RWPE1 (cell line): ENCODE measurements at regions not wholly inside any gene's neighbourhood (a gene's known extent, or its start where the extent isn't known, plus 50 kb on each side); places are given as distances from the start of the nearest gene placed in this dataset.

Experiments used
- CTCF ChIA-PET: fragments of 350-600 bp; sonication (Branson Sonifier 250); formaldehyde crosslinking; extraction: SDS; loops from one replicate; lab custom pipeline; 2021; lab: Yijun Ruan, JAX
- POLR2A ChIA-PET: fragments of 400-600 bp; formaldehyde crosslinking; extraction: SDS; loops from one replicate; lab custom pipeline; 2020; ENCODE audit warnings: antibody characterized with exemption; ENCODE audit not compliant: low non-redundant PET; lab: Yijun Ruan, JAX
- DNase-seq: peaks from one replicate; pipeline ENCODE4 v3.0.0; 2012; ENCODE audit warnings: low spot score
- H3K27ac ChIP-seq: fragments of 450-650 bp; 2 replicates; pipeline ENCODE4 v1.5.1; 2017
- CTCF ChIP-seq: fragments of 450-650 bp; conservative IDR thresholded peaks from 2 replicates; pipeline ENCODE4 v1.5.1; 2017; ENCODE audit warnings: low read depth, mild to moderate bottlenecking

- no peak for TF ChIP-seq CTCF
- DNase-seq, result no peak
- ChIA-PET POLR2A (no interaction called here), CTCF (no interaction called here)
- H3K27ac ChIP-seq, result no peak overlapping the region
Observed at GRCh38 chr7:108802650-108803049, 233.0 kb downstream of the DNAJB9 start.

GRCh38 chr7:108805808-108806397 lies 236.2 kb downstream of the DNAJB9 start:
- no peak overlapping the region for H3K27ac ChIP-seq
- ChIA-PET CTCF (interaction anchor here (0.7 kb wide), 2 partner anchors 11 to 241 kb away, joined by 3 read pairs; no protein-coding TSS in a partner anchor), POLR2A (no interaction called here)
- DNase-seq, result peak; percentile 11
- no peak; the same call in 1 of the 2 replicates for TF ChIP-seq CTCF

- DNase-seq, result no peak
- no peak for TF ChIP-seq CTCF
- CTCF ChIA-PET, result no interaction called here
- POLR2A ChIA-PET, result no interaction called here
- H3K27ac ChIP-seq, result no peak overlapping the region
Observed at GRCh38 chr7:108808549-108809266, 239.0 kb downstream of the DNAJB9 start.

- ChIA-PET CTCF (no interaction called here), POLR2A (no interaction called here)
- H3K27ac ChIP-seq, result no peak overlapping the region
- no peak for TF ChIP-seq CTCF
- no peak for DNase-seq
Observed at GRCh38 chr7:108809356-108809755, 239.7 kb downstream of the DNAJB9 start.

- TF ChIP-seq CTCF, result no peak
- no peak for DNase-seq
- CTCF ChIA-PET, result interaction anchor here (0.6 kb wide), 1 partner anchor 12 kb away, joined by 5 read pairs; no protein-coding TSS in a partner anchor
- POLR2A ChIA-PET, result no interaction called here
- no peak overlapping the region for H3K27ac ChIP-seq
Observed at GRCh38 chr7:108810756-108811385, 241.2 kb downstream of the DNAJB9 start.

- ChIA-PET CTCF (no interaction called here), POLR2A (no interaction called here)
Observed at GRCh38 chr7:108813251-108814014, 243.8 kb downstream of the DNAJB9 start.

More at GRCh38 chr7:108813251-108814014, 243.8 kb downstream of the DNAJB9 start:
- no peak for DNase-seq
- no peak overlapping the region for H3K27ac ChIP-seq
- TF ChIP-seq CTCF, result no peak
